Hepatocyte (in vitro differentiated cells): ENCODE measurements at regions not wholly inside any gene's neighbourhood (a gene's known extent, or its start where the extent isn't known, plus 50 kb on each side); places are given as distances from the start of the nearest gene placed in this dataset.
A peak's percentile ranks its signal among the peaks of the same experiment; 100 is the strongest.

Source experiments
- DNase-seq: peaks from one replicate; pipeline ENCODE4 v3.0.0-alpha.2; 2016; ENCODE audit warnings: low spot score
- H2AFZ ChIP-seq: fragments of 200-600 bp; sonication (generic); 2 replicates; pipeline ENCODE4 v1.6.0; 2016; ENCODE audit warnings: antibody characterized with exemption, mild to moderate bottlenecking
- H3K27ac ChIP-seq: fragments of 200-600 bp; sonication (generic); 2 replicates; pipeline ENCODE4 v1.5.1; 2016; ENCODE audit warnings: mild to moderate bottlenecking
- H3K27me3 ChIP-seq: fragments of 200-600 bp; sonication (generic); 2 replicates; pipeline ENCODE4 v1.6.1; 2016
- H3K36me3 ChIP-seq: fragments of 200-600 bp; sonication (generic); replicated peaks from 2 replicates; pipeline ENCODE4 v1.5.1; 2016; ENCODE audit warnings: low read depth; ENCODE audit not compliant: insufficient read depth
- H3K4me1 ChIP-seq: fragments of 200-600 bp; sonication (generic); 2 replicates; pipeline ENCODE4 v1.5.1; 2016; ENCODE audit warnings: mild to moderate bottlenecking, moderate library complexity; ENCODE audit not compliant: insufficient read depth
- H3K4me2 ChIP-seq: fragments of 200-600 bp; sonication (generic); 2 replicates; pipeline ENCODE4 v1.6.0; 2016
- H3K4me3 ChIP-seq: fragments of 200-600 bp; sonication (generic); 2 replicates; pipeline ENCODE4 v1.5.1; 2016; ENCODE audit warnings: mild to moderate bottlenecking
- H3K79me2 ChIP-seq: fragments of 200-600 bp; sonication (generic); 2 replicates; pipeline ENCODE4 v1.6.0; 2017; ENCODE audit warnings: mild to moderate bottlenecking
- H3K9me2 ChIP-seq: fragments of 200-600 bp; sonication (generic); replicated peaks from 2 replicates; pipeline ENCODE4 v1.6.0; 2017; ENCODE audit warnings: mild to moderate bottlenecking; ENCODE audit not compliant: insufficient read depth
- H3K9me3 ChIP-seq: fragments of 200-600 bp; sonication (generic); 2 replicates; pipeline ENCODE4 v1.5.1; 2016; ENCODE audit warnings: low read depth, mild to moderate bottlenecking
- H4K20me1 ChIP-seq: fragments of 200-600 bp; sonication (generic); 2 replicates; pipeline ENCODE4 v1.6.0; 2016; ENCODE audit warnings: mild to moderate bottlenecking; ENCODE audit not compliant: insufficient read depth, poor library complexity, severe bottlenecking
- CTCF ChIP-seq: fragments of 200-600 bp; sonication (generic); IDR thresholded peaks from 2 replicates; pipeline ENCODE4 v1.5.1; 2016; ENCODE audit warnings: antibody characterized with exemption, mild to moderate bottlenecking; ENCODE audit not compliant: poor library complexity
- EZH2 ChIP-seq: fragments of 200-600 bp; sonication (generic); IDR thresholded peaks from 2 replicates; pipeline ENCODE4 v1.6.1; 2016; ENCODE audit warnings: antibody characterized with exemption, mild to moderate bottlenecking, borderline replicate concordance
- EZH2phosphoT487 ChIP-seq: fragments of 200-600 bp; sonication (generic); IDR thresholded peaks from one replicate; pipeline ENCODE4 v1.6.1; 2018; ENCODE audit warnings: antibody characterized with exemption, mild to moderate bottlenecking, low read depth, moderate library complexity; ENCODE audit not compliant: unreplicated experiment, severe bottlenecking
- WGBS: methylation state at CpG from one replicate; pipeline ENCODE4 v1.1.6; 2016; ENCODE audit warnings: low lambda C conversion rate; ENCODE audit errors: missing lambda C conversion rate; 5-methylcytosine and 5-hydroxymethylcytosine counted together

GRCh38 chr12:98126637-98127335 lies 388.6 kb upstream of the TMPO start:
- no peaks in the 10 kb centered on the region for H3K9me2 ChIP-seq
- no peaks in the 10 kb centered on the region for H3K36me3 ChIP-seq
- no peak overlapping the region for H2AFZ ChIP-seq
- 41% methylated on average over 12 of the region's 12 CpGs for WGBS
- no peaks in the 10 kb centered on the region for H3K27me3 ChIP-seq
- H4K20me1 ChIP-seq: no peaks in the 10 kb centered on the region
- no peaks in the 10 kb centered on the region for H3K9me3 ChIP-seq
- H3K4me2 ChIP-seq: no peak overlapping the region
- TF ChIP-seq EZH2phosphoT487 (no peak), CTCF (no peak), EZH2 (no peak)
- peak overlapping the region; percentile 33 for H3K27ac ChIP-seq
- H3K4me1 ChIP-seq: peaks cover 9% of the 10 kb centered on the region
- peak; percentile 62 for DNase-seq
- no peaks in the 10 kb centered on the region for H3K79me2 ChIP-seq
- no peak overlapping the region for H3K4me3 ChIP-seq

GRCh38 chr12:98127336-98127679 lies 388.1 kb upstream of the TMPO start:
- Histone ChIP-seq H3K4me3 (no peak overlapping the region), H3K9me2 (no peaks in the 10 kb centered on the region), H3K79me2 (no peaks in the 10 kb centered on the region), H3K9me3 (no peaks in the 10 kb centered on the region), H3K27ac (no peak overlapping the region), H3K27me3 (no peaks in the 10 kb centered on the region), H3K4me1 (peaks cover 9% of the 10 kb centered on the region), H3K36me3 (no peaks in the 10 kb centered on the region), H3K4me2 (no peak overlapping the region), H2AFZ (no peak overlapping the region), H4K20me1 (no peaks in the 10 kb centered on the region)
- DNase-seq: no peak
- WGBS: 50% methylated on average over 3 of the region's 3 CpGs
- TF ChIP-seq EZH2 (no peak), CTCF (no peak)

GRCh38 chr12:98127854-98128253 lies 387.5 kb upstream of the TMPO start:
- H4K20me1 ChIP-seq: no peaks in the 10 kb centered on the region

More at GRCh38 chr12:98127854-98128253, 387.5 kb upstream of the TMPO start:
- Histone ChIP-seq H3K4me3 (no peak overlapping the region), H2AFZ (no peak overlapping the region), H3K9me3 (no peaks in the 10 kb centered on the region), H3K27me3 (no peaks in the 10 kb centered on the region), H3K79me2 (no peaks in the 10 kb centered on the region), H3K9me2 (no peaks in the 10 kb centered on the region), H3K4me2 (no peak overlapping the region), H3K4me1 (peaks cover 9% of the 10 kb centered on the region), H3K27ac (no peak overlapping the region), H3K36me3 (no peaks in the 10 kb centered on the region)
- TF ChIP-seq EZH2phosphoT487: no peak
- TF ChIP-seq CTCF: no peak
- no peak for TF ChIP-seq EZH2
- no peak for DNase-seq
